ENCODE measurements at regions not wholly inside any gene's neighbourhood (a gene's known extent, or its start where the extent isn't known, plus 50 kb on each side); places are given as distances from the start of the nearest gene placed in this dataset.

- DNase-seq (ENCODE audit: unreplicated experiment) = no peak
- H3K27me3 Mint-ChIP-seq (ENCODE audit: insufficient read depth, unreplicated experiment) = peaks cover 32% of the 10 kb centered on the region
- CTCF ChIA-PET = interaction anchor here (0.7 to 4.4 kb wide), 3 partner anchors 9 to 227 kb away, joined by 3 to 16 read pairs (median 3); no protein-coding TSS in a partner anchor
- H3K27ac Mint-ChIP-seq (ENCODE audit: low read depth, unreplicated experiment) = no peak overlapping the region
- H3K4me3 Mint-ChIP-seq (ENCODE audit: unreplicated experiment) = no peak overlapping the region
- POLR2A ChIA-PET = no interaction called here
- TF ChIP-seq, protein P1, sequence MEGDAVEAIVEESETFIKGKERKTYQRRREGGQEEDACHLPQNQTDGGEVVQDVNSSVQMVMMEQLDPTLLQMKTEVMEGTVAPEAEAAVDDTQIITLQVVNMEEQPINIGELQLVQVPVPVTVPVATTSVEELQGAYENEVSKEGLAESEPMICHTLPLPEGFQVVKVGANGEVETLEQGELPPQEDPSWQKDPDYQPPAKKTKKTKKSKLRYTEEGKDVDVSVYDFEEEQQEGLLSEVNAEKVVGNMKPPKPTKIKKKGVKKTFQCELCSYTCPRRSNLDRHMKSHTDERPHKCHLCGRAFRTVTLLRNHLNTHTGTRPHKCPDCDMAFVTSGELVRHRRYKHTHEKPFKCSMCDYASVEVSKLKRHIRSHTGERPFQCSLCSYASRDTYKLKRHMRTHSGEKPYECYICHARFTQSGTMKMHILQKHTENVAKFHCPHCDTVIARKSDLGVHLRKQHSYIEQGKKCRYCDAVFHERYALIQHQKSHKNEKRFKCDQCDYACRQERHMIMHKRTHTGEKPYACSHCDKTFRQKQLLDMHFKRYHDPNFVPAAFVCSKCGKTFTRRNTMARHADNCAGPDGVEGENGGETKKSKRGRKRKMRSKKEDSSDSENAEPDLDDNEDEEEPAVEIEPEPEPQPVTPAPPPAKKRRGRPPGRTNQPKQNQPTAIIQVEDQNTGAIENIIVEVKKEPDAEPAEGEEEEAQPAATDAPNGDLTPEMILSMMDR (IDR thresholded peaks at IDR 0.05; ENCODE audit: unreplicated experiment) = no peak
- no TSS peak for BruUV-seq (replicated peaks)
- H3K9me3 Mint-ChIP-seq (ENCODE audit: unreplicated experiment) = no peaks in the 10 kb centered on the region
- no peaks in the 10 kb centered on the region for H3K36me3 Mint-ChIP-seq (ENCODE audit: insufficient read depth, unreplicated experiment)
- H3K4me1 Mint-ChIP-seq (ENCODE audit: insufficient read depth, unreplicated experiment) = peaks cover 5% of the 10 kb centered on the region
- intact Hi-C loops (cut with micrococcal nuclease) = no loop called here
Observed at GRCh38 chr10:69686866-69687265, 56.8 kb downstream of the FAM241B start.

DNA sequence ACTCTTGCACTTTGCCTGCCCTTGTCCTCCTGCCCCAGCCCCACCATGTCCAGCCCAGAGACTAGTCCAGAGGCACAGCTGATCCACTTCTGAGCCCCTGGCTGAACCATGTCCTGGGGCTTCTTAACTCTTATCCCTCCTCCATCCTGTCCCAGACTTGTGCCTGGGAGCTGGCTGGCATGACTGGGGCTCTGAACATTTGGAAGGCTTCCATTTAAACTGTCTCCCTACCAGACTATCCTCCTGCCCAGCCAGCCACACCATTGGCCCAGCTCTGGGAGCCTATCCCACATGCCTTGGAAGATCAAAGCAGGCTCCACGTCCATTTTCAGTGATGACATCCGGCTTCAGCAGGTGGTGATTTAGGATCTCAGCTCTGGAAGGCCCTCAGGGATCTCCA lies 57.4 kb downstream of the FAM241B start:
- POLR2A ChIA-PET = interaction anchor here (0.6 kb wide), 1 partner anchor 41 kb away, joined by 3 read pairs; no protein-coding TSS in a partner anchor
- H3K4me3 Mint-ChIP-seq (ENCODE audit: unreplicated experiment) = no peak overlapping the region
- H3K9me3 Mint-ChIP-seq (ENCODE audit: unreplicated experiment) = no peaks in the 10 kb centered on the region
- CTCF ChIA-PET = interaction anchor here (0.9 to 4.4 kb wide), 3 partner anchors 9 to 227 kb away, joined by 3 to 16 read pairs (median 5); no protein-coding TSS in a partner anchor
- no peak overlapping the region for H3K27ac Mint-ChIP-seq (ENCODE audit: low read depth, unreplicated experiment)
- TF ChIP-seq, protein P1 (IDR thresholded peaks at IDR 0.05; ENCODE audit: unreplicated experiment) = no peak
- peaks cover 27% of the 10 kb centered on the region for H3K27me3 Mint-ChIP-seq (ENCODE audit: insufficient read depth, unreplicated experiment)
- intact Hi-C loops (cut with micrococcal nuclease) = no loop called here
- no peak for DNase-seq (ENCODE audit: unreplicated experiment)
- H3K36me3 Mint-ChIP-seq (ENCODE audit: insufficient read depth, unreplicated experiment) = no peaks in the 10 kb centered on the region
- no TSS peak for BruUV-seq (replicated peaks)
- peaks cover 5% of the 10 kb centered on the region for H3K4me1 Mint-ChIP-seq (ENCODE audit: insufficient read depth, unreplicated experiment)

DNA sequence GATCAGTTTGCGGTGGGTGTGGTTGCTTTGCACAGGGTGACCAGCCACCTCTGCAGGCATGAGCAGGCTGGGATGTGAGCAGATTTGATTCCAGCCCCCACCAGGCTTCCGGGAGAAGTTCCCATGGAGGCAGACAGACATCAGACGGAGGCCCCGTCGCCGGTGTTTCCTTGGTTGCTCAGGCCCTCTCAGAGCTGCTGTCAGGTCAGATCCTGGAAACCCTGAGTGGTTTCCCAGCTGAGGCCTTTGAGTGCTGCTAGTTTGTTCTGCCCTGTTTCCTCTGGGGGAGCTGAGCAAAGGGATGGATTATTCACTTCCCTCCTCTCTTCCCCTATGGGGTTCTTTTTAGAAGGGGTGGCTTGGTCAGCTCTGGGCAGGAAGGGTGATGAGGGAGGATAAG lies 62.2 kb downstream of the FAM241B start:
- TF ChIP-seq, protein P1 (IDR thresholded peaks at IDR 0.05; ENCODE audit: unreplicated experiment) = no peak
- Mint-ChIP-seq H3K27me3 (ENCODE audit: insufficient read depth, unreplicated experiment) (peaks cover 16% of the 10 kb centered on the region), H3K4me1 (ENCODE audit: insufficient read depth, unreplicated experiment) (no peaks in the 10 kb centered on the region), H3K36me3 (ENCODE audit: insufficient read depth, unreplicated experiment) (no peaks in the 10 kb centered on the region), H3K9me3 (ENCODE audit: unreplicated experiment) (no peaks in the 10 kb centered on the region), H3K4me3 (ENCODE audit: unreplicated experiment) (no peak overlapping the region), H3K27ac (ENCODE audit: low read depth, unreplicated experiment) (no peak overlapping the region)
- DNase-seq (ENCODE audit: unreplicated experiment) = no peak
- BruUV-seq (replicated peaks) = no TSS peak
- intact Hi-C loops (cut with micrococcal nuclease) = no loop called here
- ChIA-PET CTCF (interaction anchor here (0.7 kb wide), 1 partner anchor 176 kb away, joined by 4 read pairs; no protein-coding TSS in a partner anchor), POLR2A (no interaction called here)

- H3K4me1 Mint-ChIP-seq (ENCODE audit: insufficient read depth, unreplicated experiment) = no peaks in the 10 kb centered on the region
- no peak overlapping the region for H3K27ac Mint-ChIP-seq (ENCODE audit: low read depth, unreplicated experiment)
- peaks cover 21% of the 10 kb centered on the region for H3K27me3 Mint-ChIP-seq (ENCODE audit: insufficient read depth, unreplicated experiment)
- intact Hi-C loops (cut with micrococcal nuclease) = no loop called here
- H3K4me3 Mint-ChIP-seq (ENCODE audit: unreplicated experiment) = no peak overlapping the region
- ChIA-PET POLR2A (no interaction called here), CTCF (interaction anchor here (0.7 kb wide), 1 partner anchor 420 kb away, joined by 3 read pairs; no protein-coding TSS in a partner anchor)
- no peaks in the 10 kb centered on the region for H3K9me3 Mint-ChIP-seq (ENCODE audit: unreplicated experiment)
- BruUV-seq (replicated peaks) = no TSS peak
- no peak for DNase-seq (ENCODE audit: unreplicated experiment)
- TF ChIP-seq, protein P1 (IDR thresholded peaks at IDR 0.05; ENCODE audit: unreplicated experiment) = no peak
- no peaks in the 10 kb centered on the region for H3K36me3 Mint-ChIP-seq (ENCODE audit: insufficient read depth, unreplicated experiment)
Observed at GRCh38 chr10:69692891-69693290, 62.8 kb downstream of the FAM241B start.

Data from MCF 10A (cell line).